B cell (primary cell): ENCODE measurements at regions not wholly inside any gene's neighbourhood (a gene's known extent, or its start where the extent isn't known, plus 50 kb on each side); places are given as distances from the start of the nearest gene placed in this dataset.

Source experiments
- ATAC-seq: fragments of 200-7000 bp; cut with Tn5 transposase; one replicate; pipeline ENCODE4 v1.10.0; 2021; ENCODE audit warnings: low read depth, mild to moderate bottlenecking, moderate number of reproducible peaks, moderate library complexity
- CTCF ChIA-PET: fragments of 350-600 bp; sonication (Branson Sonifier 250); formaldehyde crosslinking; loops from one replicate; lab custom pipeline; 2021; ENCODE audit warnings: antibody characterized with exemption, inconsistent platforms; lab: Charles Lee
- POLR2A ChIA-PET: fragments of 350-600 bp; sonication (Branson Sonifier 250); formaldehyde crosslinking; loops from one replicate; lab custom pipeline; 2021; ENCODE audit warnings: antibody characterized with exemption; lab: Charles Lee
- DNase-seq: peaks from one replicate; pipeline ENCODE4 v3.0.0; 2013
- H2AFZ ChIP-seq: 2 replicates; pipeline ENCODE4 v1.6.1; 2012; ENCODE audit warnings: mild to moderate bottlenecking, low read depth, low read length; ENCODE audit not compliant: insufficient read depth, poor library complexity, severe bottlenecking
- H3K27ac ChIP-seq, 2 donors: 1 replicate in 1 of 2; 2 replicates in 1 of 2; pipeline ENCODE4 v1.5.1; 2012 to 2013; ENCODE audit warnings: low read length in 2 of 2, mild to moderate bottlenecking in 2 of 2, moderate library complexity in 1 of 2
- H3K27me3 ChIP-seq, 4 experiments: fragments of 200-600 bp in 1 of 4; sonication (generic) in 1 of 4; replicated peaks in 1 of 4; 1 replicate in 2 of 4; 2 replicates in 2 of 4; pipeline versions ENCODE4 v1.6.1 to v1.7.0; 2013 to 2016; ENCODE audit warnings: low read length in 3 of 4, mild to moderate bottlenecking in 2 of 4, mixed read lengths in 1 of 4, moderate library complexity in 1 of 4; ENCODE audit not compliant: insufficient read depth in 4 of 4, control insufficient read depth in 3 of 4; ENCODE audit errors: control extremely low read depth in 1 of 4
- H3K36me3 ChIP-seq, 2 experiments: replicated peaks in 1 of 2; 1 replicate in 1 of 2; 2 replicates in 1 of 2; pipeline versions ENCODE4 v1.6.1 to v1.7.1; 2013; ENCODE audit warnings: low read length in 1 of 2; ENCODE audit not compliant: insufficient read depth in 2 of 2, control insufficient read depth in 1 of 2; ENCODE audit errors: control extremely low read depth in 1 of 2, extremely low read depth in 1 of 2
- H3K4me1 ChIP-seq, 2 donors: fragments of 200-600 bp in 1 of 2; sonication (generic) in 1 of 2; 1 replicate in 1 of 2; 2 replicates in 1 of 2; pipeline versions ENCODE4 v1.5.1 to v1.6.1; 2013 to 2017; ENCODE audit warnings: low read length in 2 of 2; ENCODE audit not compliant: control insufficient read depth in 2 of 2, insufficient read depth in 2 of 2
- H3K4me2 ChIP-seq: replicated peaks from 2 replicates; pipeline ENCODE3; 2012; ENCODE audit warnings: mild to moderate bottlenecking, low read depth, low read length; ENCODE audit not compliant: poor library complexity, severe bottlenecking
- H3K4me3 ChIP-seq, 5 experiments: fragments of 200-600 bp in 1 of 5; sonication (generic) in 1 of 5; 1 replicate in 3 of 5; 2 replicates in 2 of 5; pipeline versions ENCODE4 v1.5.1 to v1.7.0; 2011 to 2016; ENCODE audit warnings: low read length in 4 of 5, mild to moderate bottlenecking in 4 of 5, low read depth in 2 of 5, control low read depth in 1 of 5, moderate library complexity in 1 of 5; ENCODE audit not compliant: insufficient read depth in 1 of 5; ENCODE audit errors: control extremely low read depth in 1 of 5, extremely low read depth in 1 of 5
- H3K79me2 ChIP-seq: fragments of 200-600 bp; sonication (generic); one replicate; pipeline ENCODE4 v1.6.0; 2016; ENCODE audit warnings: low read length; ENCODE audit not compliant: control insufficient read depth, insufficient read depth
- H3K9ac ChIP-seq: fragments of 200-600 bp; sonication (generic); 2 replicates; pipeline ENCODE4 v1.6.1; 2017; ENCODE audit warnings: mild to moderate bottlenecking, low read length, moderate library complexity
- H3K9me3 ChIP-seq, 3 donors: one replicate each; pipeline versions ENCODE4 v1.6.1 to v1.7.1; 2013; ENCODE audit warnings: low read length in 2 of 3; ENCODE audit not compliant: control insufficient read depth in 2 of 3, insufficient read depth in 1 of 3; ENCODE audit errors: control extremely low read depth in 1 of 3
- H4K20me1 ChIP-seq: 2 replicates; pipeline ENCODE4 v1.6.0; 2012; ENCODE audit warnings: mild to moderate bottlenecking, low read length; ENCODE audit not compliant: insufficient read depth, control insufficient read depth, poor library complexity, severe bottlenecking
- H3K27ac Mint-ChIP-seq: one replicate; pipeline ENCODE4 v1.8.0; 2021; ENCODE audit warnings: mixed read lengths
- H3K27me3 Mint-ChIP-seq: one replicate; pipeline ENCODE4 v1.8.0; 2021; ENCODE audit warnings: mixed read lengths
- H3K4me1 Mint-ChIP-seq: one replicate; pipeline ENCODE4 v1.8.0; 2021; ENCODE audit warnings: mixed read lengths
- H3K4me3 Mint-ChIP-seq: one replicate; pipeline ENCODE4 v1.8.0; 2021; ENCODE audit warnings: mixed read lengths
- H3K9me3 Mint-ChIP-seq: one replicate; pipeline ENCODE4 v1.8.0; 2022; ENCODE audit warnings: mixed read lengths; ENCODE audit not compliant: insufficient read depth
- CTCF ChIP-seq: fragments of 200-600 bp; IDR thresholded peaks from one replicate; pipeline ENCODE4 v1.8.0; 2022; ENCODE audit warnings: antibody characterized with exemption, mild to moderate bottlenecking
- EZH2 ChIP-seq: IDR thresholded peaks from 2 replicates; pipeline ENCODE4 v1.6.1; 2012; ENCODE audit warnings: borderline replicate concordance, low read depth, mild to moderate bottlenecking, moderate library complexity, low read length; ENCODE audit not compliant: insufficient read depth, poor library complexity, severe bottlenecking
- WGBS: methylation state at CpG from one replicate; pipeline ENCODE4 v1.1.5; 2013; ENCODE audit warnings: missing lambda C conversion rate; ENCODE audit not compliant: insufficient coverage; 5-methylcytosine and 5-hydroxymethylcytosine counted together
- intact Hi-C: fragments of 100-400 bp; cut with micrococcal nuclease; formaldehyde crosslinking; loops from one replicate; pipeline ENCODE4 v1.10.0; 2022

- Histone ChIP-seq H3K79me2 (no peaks in the 10 kb centered on the region), H3K9me3 (peaks cover 0 to 3% (median 0%) of the 10 kb centered on the region in 3 donors), H3K36me3 (no peaks in the 10 kb centered on the region), H3K9ac (no peak overlapping the region), H3K27me3 (no peaks in the 10 kb centered on the region), H3K4me1 (no peaks in the 10 kb centered on the region), H3K27ac (no peak overlapping the region), H3K4me2 (no peak overlapping the region), H2AFZ (no peak overlapping the region), H4K20me1 (no peaks in the 10 kb centered on the region), H3K4me3 (no peak overlapping the region)
- no peak for ATAC-seq
- Mint-ChIP-seq H3K4me3 (no peak overlapping the region), H3K9me3 (peaks cover 2% of the 10 kb centered on the region), H3K27me3 (no peaks in the 10 kb centered on the region), H3K4me1 (no peaks in the 10 kb centered on the region), H3K27ac (no peak overlapping the region)
- ChIA-PET POLR2A (no interaction called here), CTCF (no interaction called here)
- no CpG with 5 or more reads among the region's 2 CpGs for WGBS
- intact Hi-C loops: no loop called here
- no peak for DNase-seq
- TF ChIP-seq CTCF (no peak), EZH2 (no peak)
These were observed 256.6 kb downstream of the MSX2 start for GRCh38 chr5:174980952-174981351.

- Histone ChIP-seq H3K36me3 (no peaks in the 10 kb centered on the region), H2AFZ (no peak overlapping the region), H3K4me2 (no peak overlapping the region), H3K79me2 (no peaks in the 10 kb centered on the region), H4K20me1 (no peaks in the 10 kb centered on the region), H3K4me1 (no peaks in the 10 kb centered on the region), H3K9me3 (peaks cover 0 to 5% (median 0%) of the 10 kb centered on the region in 3 donors), H3K27me3 (no peaks in the 10 kb centered on the region), H3K9ac (no peak overlapping the region), H3K4me3 (no peak overlapping the region), H3K27ac (no peak overlapping the region)
- ChIA-PET POLR2A (no interaction called here), CTCF (no interaction called here)
- Mint-ChIP-seq H3K9me3 (peaks cover 5% of the 10 kb centered on the region), H3K27ac (no peak overlapping the region), H3K4me3 (no peak overlapping the region), H3K27me3 (peaks cover 9% of the 10 kb centered on the region), H3K4me1 (no peaks in the 10 kb centered on the region)
- WGBS: 100% methylated on average over 1 of the region's 2 CpGs
- TF ChIP-seq CTCF (no peak), EZH2 (no peak)
- no peak for ATAC-seq
- intact Hi-C loops: no loop called here
- peak; percentile 4 for DNase-seq
These were observed 247.9 kb downstream of the MSX2 start for GRCh38 chr5:174972291-174972690.
